H9 (cell line): ENCODE measurements at regions not wholly inside any gene's neighbourhood (a gene's known extent, or its start where the extent isn't known, plus 50 kb on each side); places are given as distances from the start of the nearest gene placed in this dataset.

ENCODE experiments used
- DNase-seq: peaks from one replicate; pipeline ENCODE4 v3.0.0-alpha.2; 2017
- H2AFZ ChIP-seq: one replicate; pipeline ENCODE4 v1.6.1; 2013; ENCODE audit warnings: mild to moderate bottlenecking, low read length, control low read depth, moderate library complexity
- H2AK5ac ChIP-seq: 2 replicates; pipeline ENCODE4 v1.6.1; 2013; ENCODE audit warnings: low read length, control low read depth, mixed read lengths; ENCODE audit not compliant: insufficient read length
- H2BK120ac ChIP-seq: one replicate; pipeline ENCODE4 v1.6.1; 2013; ENCODE audit warnings: low read depth, mild to moderate bottlenecking, low read length, control low read depth, inconsistent platforms; ENCODE audit not compliant: poor library complexity, severe bottlenecking
- H2BK12ac ChIP-seq: 2 replicates; pipeline ENCODE4 v1.6.1; 2013; ENCODE audit warnings: low read length, control low read depth, mixed read lengths, low read depth; ENCODE audit not compliant: insufficient read length
- H2BK15ac ChIP-seq: 2 replicates; pipeline ENCODE4 v1.6.1; 2013; ENCODE audit warnings: low read depth, low read length, control low read depth
- H2BK20ac ChIP-seq: one replicate; pipeline ENCODE4 v1.6.1; 2013; ENCODE audit warnings: low read depth, mild to moderate bottlenecking, low read length, control low read depth, inconsistent platforms; ENCODE audit not compliant: poor library complexity, severe bottlenecking
- H2BK5ac ChIP-seq: 2 replicates; pipeline ENCODE4 v1.6.1; 2013; ENCODE audit warnings: low read length, control low read depth, mixed read lengths; ENCODE audit not compliant: insufficient read length
- H3K14ac ChIP-seq: 2 replicates; pipeline ENCODE4 v1.6.1; 2013; ENCODE audit warnings: low read length, control low read depth; ENCODE audit not compliant: insufficient read depth
- H3K18ac ChIP-seq: 2 replicates; pipeline ENCODE4 v1.6.1; 2013; ENCODE audit warnings: low read depth, mild to moderate bottlenecking, mixed read lengths, low read length, control low read depth; ENCODE audit not compliant: insufficient read length
- H3K23ac ChIP-seq: 2 replicates; pipeline ENCODE4 v1.6.1; 2013; ENCODE audit warnings: low read length, control low read depth, mixed read lengths, low read depth; ENCODE audit not compliant: insufficient read length
- H3K23me2 ChIP-seq: 2 replicates; pipeline ENCODE4 v1.6.1; 2013; ENCODE audit warnings: low read depth, mild to moderate bottlenecking, mixed read lengths, low read length, control low read depth; ENCODE audit not compliant: insufficient read length, poor library complexity, severe bottlenecking
- H3K27ac ChIP-seq: 2 replicates; pipeline ENCODE4 v1.5.1; 2013; ENCODE audit warnings: low read length, control low read depth, mixed read lengths, low read depth; ENCODE audit not compliant: insufficient read length
- H3K27me3 ChIP-seq: 2 replicates; pipeline ENCODE4 v1.6.1; 2013; ENCODE audit warnings: low read length, control low read depth, inconsistent platforms; ENCODE audit not compliant: insufficient read depth
- H3K4ac ChIP-seq: 2 replicates; pipeline ENCODE4 v1.6.1; 2013; ENCODE audit warnings: low read depth, mild to moderate bottlenecking, control low read depth, inconsistent platforms, low read length, moderate library complexity
- H3K4me1 ChIP-seq: 2 replicates; pipeline ENCODE4 v1.6.1; 2013; ENCODE audit warnings: low read length, control low read depth, inconsistent platforms; ENCODE audit not compliant: insufficient read depth
- H3K4me2 ChIP-seq: 2 replicates; pipeline ENCODE4 v1.6.1; 2013; ENCODE audit warnings: low read length, control low read depth, mixed read lengths; ENCODE audit not compliant: insufficient read length, insufficient read depth
- H3K56ac ChIP-seq: 2 replicates; pipeline ENCODE4 v1.6.1; 2013; ENCODE audit warnings: low read depth, mild to moderate bottlenecking, mixed read lengths, low read length, control low read depth; ENCODE audit not compliant: insufficient read length
- H3K79me1 ChIP-seq: 2 replicates; pipeline ENCODE4 v1.6.1; 2013; ENCODE audit warnings: low read depth, mild to moderate bottlenecking, moderate library complexity, low read length, control low read depth, inconsistent platforms; ENCODE audit not compliant: insufficient read depth, poor library complexity, severe bottlenecking
- H3K79me2 ChIP-seq: 2 replicates; pipeline ENCODE4 v1.6.1; 2013; ENCODE audit warnings: low read length, control low read depth, inconsistent platforms; ENCODE audit not compliant: insufficient read depth
- H3K9ac ChIP-seq: 2 replicates; pipeline ENCODE4 v1.6.1; 2013; ENCODE audit warnings: low read length, control low read depth, mixed read lengths; ENCODE audit not compliant: insufficient read length; ENCODE audit errors: extremely low read depth
- H3K9me3 ChIP-seq: one replicate; pipeline ENCODE4 v1.6.1; 2013; ENCODE audit warnings: low read depth, low read length, inconsistent platforms; ENCODE audit not compliant: control insufficient read depth
- H3T11ph ChIP-seq: one replicate; pipeline ENCODE4 v1.6.1; 2013; ENCODE audit warnings: mild to moderate bottlenecking, low read length, control low read depth, inconsistent platforms
- H4K20me1 ChIP-seq: one replicate; pipeline ENCODE4 v1.6.1; 2013; ENCODE audit not compliant: control insufficient read depth, insufficient read length, insufficient read depth
- H4K5ac ChIP-seq: 2 replicates; pipeline ENCODE4 v1.6.1; 2013; ENCODE audit warnings: low read depth, mild to moderate bottlenecking, mixed read lengths, low read length, control low read depth; ENCODE audit not compliant: insufficient read length
- H4K8ac ChIP-seq: replicated peaks from 2 replicates; pipeline ENCODE4 v1.6.1; 2013; ENCODE audit warnings: low read length, control low read depth, mixed read lengths, low read depth; ENCODE audit not compliant: insufficient read length
- H4K91ac ChIP-seq: 2 replicates; pipeline ENCODE4 v1.6.1; 2013; ENCODE audit warnings: low read depth, mild to moderate bottlenecking, moderate library complexity, mixed read lengths, low read length, control low read depth; ENCODE audit not compliant: insufficient read length
- H3K27ac Mint-ChIP-seq, 3 experiments: 2 replicates in 2 of 3; 3 replicates in 1 of 3; pipeline ENCODE4 v1.8.0; 2020 to 2021; ENCODE audit warnings: mixed read lengths in 3 of 3, mild to moderate bottlenecking in 1 of 3, moderate library complexity in 1 of 3
- H3K27me3 Mint-ChIP-seq: 2 replicates; pipeline ENCODE4 v1.8.0; 2021; ENCODE audit warnings: low read depth, mild to moderate bottlenecking, moderate library complexity, mixed read lengths
- H3K36me3 Mint-ChIP-seq, 3 experiments: 2 replicates in 2 of 3; 3 replicates in 1 of 3; pipeline ENCODE4 v1.8.0; 2020 to 2021; ENCODE audit warnings: low read depth in 3 of 3, mixed read lengths in 3 of 3; ENCODE audit not compliant: insufficient read depth in 1 of 3
- H3K4me1 Mint-ChIP-seq, 2 experiments: 2 replicates each; pipeline ENCODE4 v1.8.0; 2020; ENCODE audit warnings: mixed read lengths in 2 of 2
- H3K4me3 Mint-ChIP-seq, 2 experiments: 2 replicates in 1 of 2; 3 replicates in 1 of 2; pipeline ENCODE4 v1.8.0; 2020 to 2021; ENCODE audit warnings: mild to moderate bottlenecking in 2 of 2, mixed read lengths in 2 of 2, moderate library complexity in 1 of 2
- H3K9me3 Mint-ChIP-seq, 2 experiments: 2 replicates in 1 of 2; 3 replicates in 1 of 2; pipeline ENCODE4 v1.8.0; 2020; ENCODE audit warnings: mild to moderate bottlenecking in 2 of 2, mixed read lengths in 2 of 2, moderate library complexity in 1 of 2
- WGBS: extraction: QIAGEN DNeasy Blood & Tissue Kit; methylation state at CpG from one replicate; pipeline ENCODE4 v1.1.7; 2013; ENCODE audit warnings: missing lambda C conversion rate, low lambda C conversion rate, mixed read lengths; ENCODE audit not compliant: insufficient read length; ENCODE audit errors: extremely low coverage; 5-methylcytosine and 5-hydroxymethylcytosine counted together
- TF ChIP-seq, protein P1 (sequence below): fragments of 200-600 bp; sonication (generic); conservative IDR thresholded peaks from 3 replicates; pipeline ENCODE4 v1.8.0; 2021; ENCODE audit warnings: antibody characterized with exemption, mild to moderate bottlenecking

DNA sequence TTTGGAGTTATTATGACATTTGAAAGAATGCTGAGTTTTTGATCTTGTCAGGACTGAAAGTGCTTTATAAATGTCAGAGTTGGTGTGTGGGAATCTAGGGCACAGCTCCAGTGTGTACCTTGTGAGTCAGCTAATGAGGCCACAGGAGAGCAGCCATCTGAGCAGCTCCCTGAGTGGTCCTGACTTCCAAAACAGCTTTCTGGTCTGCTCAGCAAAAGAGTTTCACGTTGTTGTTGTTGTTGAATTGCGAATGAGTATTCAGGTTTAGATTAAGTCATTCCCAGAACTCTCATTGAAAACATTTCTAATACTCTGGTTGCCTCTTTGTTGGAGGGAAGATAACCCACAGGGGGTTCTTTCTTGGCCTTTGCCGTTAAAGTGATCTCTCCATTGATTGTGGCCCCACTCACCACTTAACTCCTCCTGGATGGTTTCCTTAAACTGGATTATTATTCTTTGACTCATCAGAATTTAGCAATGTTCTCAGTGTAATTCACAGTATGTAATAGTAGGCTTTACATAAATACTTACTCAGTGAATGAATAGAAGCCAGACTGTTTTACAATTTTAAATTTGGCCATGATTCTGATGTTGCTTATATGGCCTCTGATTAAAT lies 125.1 kb upstream of the SGCD start:
- Mint-ChIP-seq H3K27me3 (no peaks in the 10 kb centered on the region), H3K9me3 (no peaks in the 10 kb centered on the region), H3K27ac (peak overlapping the region in 1 of 3 experiments; percentile 16; a peak in 1 of 7 replicates), H3K4me1 (peaks cover 13 to 14% of the 10 kb centered on the region in 2 experiments), H3K4me3 (no peak overlapping the region), H3K36me3 (no peaks in the 10 kb centered on the region)
- Histone ChIP-seq H2BK120ac (no peak overlapping the region), H2BK12ac (no peak overlapping the region), H4K5ac (no peak overlapping the region), H3K9me3 (no peaks in the 10 kb centered on the region), H3K9ac (no peak overlapping the region), H4K8ac (no peak overlapping the region), H3K4me1 (no peaks in the 10 kb centered on the region), H3K23me2 (no peaks in the 10 kb centered on the region), H3K23ac (no peak overlapping the region), H3K4ac (no peak overlapping the region), H3K27me3 (no peaks in the 10 kb centered on the region), H3K18ac (no peak overlapping the region), H2AFZ (no peak overlapping the region), H3K79me1 (no peaks in the 10 kb centered on the region), H4K91ac (no peak overlapping the region), H3T11ph (no peak overlapping the region), H2BK20ac (no peak overlapping the region), H3K79me2 (no peaks in the 10 kb centered on the region), H3K27ac (no peak overlapping the region), H2AK5ac (no peak overlapping the region), H3K14ac (no peak overlapping the region), H3K56ac (no peak overlapping the region), H2BK15ac (no peak overlapping the region), H2BK5ac (no peak overlapping the region), H3K4me2 (no peak overlapping the region), H4K20me1 (no peaks in the 10 kb centered on the region)
- no CpG with 5 or more reads among the region's 3 CpGs for WGBS
- DNase-seq = no peak
- TF ChIP-seq, protein P1, sequence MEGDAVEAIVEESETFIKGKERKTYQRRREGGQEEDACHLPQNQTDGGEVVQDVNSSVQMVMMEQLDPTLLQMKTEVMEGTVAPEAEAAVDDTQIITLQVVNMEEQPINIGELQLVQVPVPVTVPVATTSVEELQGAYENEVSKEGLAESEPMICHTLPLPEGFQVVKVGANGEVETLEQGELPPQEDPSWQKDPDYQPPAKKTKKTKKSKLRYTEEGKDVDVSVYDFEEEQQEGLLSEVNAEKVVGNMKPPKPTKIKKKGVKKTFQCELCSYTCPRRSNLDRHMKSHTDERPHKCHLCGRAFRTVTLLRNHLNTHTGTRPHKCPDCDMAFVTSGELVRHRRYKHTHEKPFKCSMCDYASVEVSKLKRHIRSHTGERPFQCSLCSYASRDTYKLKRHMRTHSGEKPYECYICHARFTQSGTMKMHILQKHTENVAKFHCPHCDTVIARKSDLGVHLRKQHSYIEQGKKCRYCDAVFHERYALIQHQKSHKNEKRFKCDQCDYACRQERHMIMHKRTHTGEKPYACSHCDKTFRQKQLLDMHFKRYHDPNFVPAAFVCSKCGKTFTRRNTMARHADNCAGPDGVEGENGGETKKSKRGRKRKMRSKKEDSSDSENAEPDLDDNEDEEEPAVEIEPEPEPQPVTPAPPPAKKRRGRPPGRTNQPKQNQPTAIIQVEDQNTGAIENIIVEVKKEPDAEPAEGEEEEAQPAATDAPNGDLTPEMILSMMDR = no peak
